AG09319 (cell line): ENCODE measurements at regions not wholly inside any gene's neighbourhood (a gene's known extent, or its start where the extent isn't known, plus 50 kb on each side); places are given as distances from the start of the nearest gene placed in this dataset.

Experiments used
- DNase-seq: peaks from one replicate; pipeline ENCODE4 v3.0.0-alpha.2; 2010; ENCODE audit warnings: low read depth; ENCODE audit errors: extremely low read depth
- TF ChIP-seq, protein P1 (sequence below): IDR thresholded peaks from 2 replicates; pipeline ENCODE4 v1.5.1; 2011; ENCODE audit warnings: low read depth, mild to moderate bottlenecking, inconsistent platforms, low read length, moderate library complexity

DNA sequence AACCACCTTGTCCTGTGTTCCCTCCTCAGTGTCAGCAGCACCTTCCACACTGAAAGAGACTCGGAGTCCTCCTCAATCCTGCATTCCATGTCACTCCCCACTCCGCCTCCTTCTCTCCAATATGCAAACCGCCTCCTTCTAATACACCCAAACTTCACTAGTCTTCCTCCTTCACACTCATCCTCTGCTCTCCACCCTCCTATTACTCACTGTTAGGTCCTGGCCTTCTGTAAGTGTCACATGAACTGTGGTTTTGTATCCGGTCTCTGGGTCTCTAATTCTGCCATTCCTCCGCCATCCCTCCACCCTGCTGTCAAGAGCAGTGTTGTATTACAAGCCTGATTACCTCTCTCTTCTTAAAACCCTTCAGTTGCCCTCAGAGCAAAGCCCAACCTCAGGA is 200.5 kb upstream of the CDYL start:
- DNase-seq, result no peak
- TF ChIP-seq, protein P1, sequence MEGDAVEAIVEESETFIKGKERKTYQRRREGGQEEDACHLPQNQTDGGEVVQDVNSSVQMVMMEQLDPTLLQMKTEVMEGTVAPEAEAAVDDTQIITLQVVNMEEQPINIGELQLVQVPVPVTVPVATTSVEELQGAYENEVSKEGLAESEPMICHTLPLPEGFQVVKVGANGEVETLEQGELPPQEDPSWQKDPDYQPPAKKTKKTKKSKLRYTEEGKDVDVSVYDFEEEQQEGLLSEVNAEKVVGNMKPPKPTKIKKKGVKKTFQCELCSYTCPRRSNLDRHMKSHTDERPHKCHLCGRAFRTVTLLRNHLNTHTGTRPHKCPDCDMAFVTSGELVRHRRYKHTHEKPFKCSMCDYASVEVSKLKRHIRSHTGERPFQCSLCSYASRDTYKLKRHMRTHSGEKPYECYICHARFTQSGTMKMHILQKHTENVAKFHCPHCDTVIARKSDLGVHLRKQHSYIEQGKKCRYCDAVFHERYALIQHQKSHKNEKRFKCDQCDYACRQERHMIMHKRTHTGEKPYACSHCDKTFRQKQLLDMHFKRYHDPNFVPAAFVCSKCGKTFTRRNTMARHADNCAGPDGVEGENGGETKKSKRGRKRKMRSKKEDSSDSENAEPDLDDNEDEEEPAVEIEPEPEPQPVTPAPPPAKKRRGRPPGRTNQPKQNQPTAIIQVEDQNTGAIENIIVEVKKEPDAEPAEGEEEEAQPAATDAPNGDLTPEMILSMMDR, result no peak

DNA sequence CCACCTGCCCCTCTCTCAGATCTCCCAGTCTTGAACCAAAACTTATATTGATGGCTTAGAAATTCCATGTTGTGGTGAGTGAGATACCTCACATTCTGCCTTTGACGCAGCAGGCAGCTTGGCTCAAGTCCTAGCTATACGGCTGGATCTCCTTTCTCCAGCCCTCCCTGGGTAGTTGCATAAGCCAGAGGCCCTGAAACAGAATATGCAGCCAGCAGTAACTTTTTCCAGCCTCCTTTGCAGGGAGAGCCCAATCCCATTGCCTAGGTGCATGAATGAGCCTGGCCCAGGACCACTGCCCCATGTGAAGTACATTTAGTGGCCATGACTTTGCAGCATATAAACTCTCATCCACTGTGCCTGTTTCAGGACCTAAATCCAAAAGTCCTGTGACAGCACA is 202.2 kb upstream of the CDYL start:
- DNase-seq, result no peak
- TF ChIP-seq, protein P1, result no peak

DNA sequence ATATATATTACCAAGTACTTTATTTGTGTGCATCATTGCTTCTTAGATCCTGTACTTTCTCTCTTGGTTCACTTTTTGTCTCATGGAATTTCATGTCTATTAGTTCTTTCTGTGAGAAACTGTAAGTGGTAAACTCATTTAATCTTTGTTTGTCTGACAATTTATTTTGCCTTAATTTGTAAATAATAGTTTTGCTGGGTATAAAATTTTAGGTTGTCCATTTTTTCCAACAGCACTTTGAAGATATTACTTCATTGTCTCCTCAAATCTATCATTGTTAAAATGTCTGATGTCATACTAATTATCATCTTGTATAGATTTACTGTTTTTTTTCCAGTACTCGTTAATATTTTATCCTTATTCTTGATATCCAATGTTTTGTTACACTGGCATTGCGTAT is 205.2 kb upstream of the CDYL start:
- no peak for DNase-seq
- TF ChIP-seq, protein P1, result no peak

DNA sequence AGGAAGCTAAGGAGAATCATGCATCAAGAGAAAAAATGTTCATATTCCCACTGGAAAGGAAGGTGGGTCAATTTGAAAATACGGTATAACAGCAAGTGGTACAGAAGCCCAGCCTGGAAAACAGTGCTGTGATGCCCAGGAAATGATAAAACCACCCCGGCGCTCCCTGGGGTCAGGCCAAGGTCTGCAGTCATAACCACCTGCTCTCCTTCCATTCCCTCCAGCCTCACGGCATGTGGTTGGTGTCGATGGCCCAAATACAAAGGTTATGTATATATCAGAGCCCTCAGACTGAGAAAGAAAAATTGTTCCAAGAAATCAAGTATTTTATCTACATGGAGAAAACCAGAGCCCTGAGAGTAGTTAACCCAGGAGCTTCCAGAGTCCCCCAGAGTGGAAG is 208.1 kb upstream of the CDYL start:
- no peak for DNase-seq
- TF ChIP-seq, protein P1, result no peak

DNA sequence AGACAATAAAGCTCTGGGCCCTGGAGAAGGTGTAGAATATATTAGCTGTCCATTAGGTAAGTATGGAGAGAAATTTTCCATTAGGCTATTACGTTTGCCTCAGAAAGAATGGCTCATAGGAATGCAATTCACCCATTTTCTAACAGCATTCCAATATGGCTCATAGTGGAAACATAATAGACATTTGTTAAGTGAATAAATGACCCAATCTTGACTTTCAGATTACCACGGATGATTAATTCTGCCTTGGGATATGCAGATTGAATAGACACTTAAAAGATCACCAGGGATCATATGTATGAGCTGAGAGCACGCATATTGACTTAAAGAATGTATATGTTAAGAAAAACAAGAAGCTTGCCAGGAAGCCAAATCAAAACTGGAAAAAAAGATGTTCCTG is 209.1 kb upstream of the CDYL start:
- TF ChIP-seq, protein P1, result no peak
- DNase-seq, result no peak

DNA sequence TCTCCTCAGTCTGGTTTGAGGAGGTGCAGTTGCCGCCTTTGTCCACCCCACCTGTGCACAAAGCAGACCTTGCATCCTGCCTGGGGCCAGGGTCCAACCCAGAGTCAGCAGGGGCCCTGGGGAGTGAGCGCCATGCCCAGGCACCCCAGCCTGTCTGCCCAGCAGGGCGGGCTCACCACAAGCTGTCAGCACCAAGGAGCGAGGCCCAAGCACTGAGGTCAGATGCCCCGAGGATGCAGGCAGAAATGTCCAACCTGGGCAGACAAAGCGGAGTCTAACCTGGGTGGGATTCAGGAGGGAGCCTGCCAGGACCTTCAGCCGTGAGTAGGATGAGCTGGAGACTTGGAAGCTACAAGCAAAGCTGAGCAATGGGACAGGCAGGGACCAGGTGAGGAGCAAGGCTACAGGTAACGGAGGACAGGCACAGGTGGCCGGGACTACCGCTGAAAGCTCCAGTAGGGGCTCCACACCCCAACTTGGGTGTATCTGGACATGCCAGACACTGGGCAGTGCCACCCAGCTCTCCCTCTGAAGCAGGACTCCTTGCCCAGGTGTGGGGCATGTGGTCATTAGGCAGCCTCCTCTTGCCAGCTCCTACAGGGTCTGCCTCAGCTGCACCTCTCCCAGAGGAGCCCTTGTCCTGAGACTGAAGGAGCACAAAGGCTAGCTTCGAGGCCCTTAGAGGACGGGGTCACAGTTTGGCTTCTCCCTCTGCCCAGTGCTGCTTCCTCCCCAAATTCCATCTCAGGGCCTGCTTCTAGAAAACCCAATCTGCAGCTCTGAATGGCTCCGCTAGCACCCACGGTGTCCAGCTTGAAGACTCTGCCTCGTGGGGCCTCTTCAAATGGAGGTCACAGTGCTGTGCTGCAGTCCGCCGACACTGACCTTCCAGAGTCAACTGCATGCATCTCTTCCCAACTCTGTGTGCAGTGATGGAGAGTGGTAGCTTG is 210.6 kb upstream of the CDYL start:
- TF ChIP-seq, protein P1, result no peak
- DNase-seq, result no peak

DNA sequence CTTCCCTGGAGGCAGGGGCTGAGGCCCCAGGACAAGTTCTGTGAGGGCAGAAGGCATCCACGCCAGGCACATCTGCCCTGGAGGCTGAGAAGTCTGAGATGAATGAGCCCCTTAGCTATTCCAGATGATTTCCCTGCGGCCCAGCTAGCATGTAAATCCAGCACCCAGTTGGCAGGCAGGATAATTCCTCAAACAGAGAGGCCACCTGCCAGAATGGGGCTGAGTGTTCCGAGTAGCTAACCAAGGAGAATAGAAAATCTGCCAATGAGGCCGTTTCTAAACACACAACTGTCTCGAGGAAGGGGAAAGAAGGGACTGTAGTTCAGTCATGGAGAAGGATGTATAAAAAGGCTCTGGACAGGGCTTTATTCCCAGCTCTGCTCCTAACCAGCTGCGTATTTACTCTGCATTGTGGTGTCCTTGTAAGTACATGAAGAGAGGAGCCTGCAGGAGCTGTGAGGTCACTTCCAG is 211.4 kb upstream of the CDYL start:
- DNase-seq, result no peak
- TF ChIP-seq, protein P1, result no peak
